Right kidney (tissue), 1 donor: ENCODE measurements at regions not wholly inside any gene's neighbourhood (a gene's known extent, or its start where the extent isn't known, plus 50 kb on each side); places are given as distances from the start of the nearest gene placed in this dataset.

Source experiments
- DNase-seq: peaks from one replicate; pipeline ENCODE4 v3.0.0-alpha.2; 2016

GRCh38 chr16:72266836-72267235 lies 94.9 kb upstream of the PMFBP1 start:
- DNase-seq = no peak

- no peak for DNase-seq
These were observed 92.8 kb upstream of the PMFBP1 start for GRCh38 chr16:72264771-72265170.

DNA sequence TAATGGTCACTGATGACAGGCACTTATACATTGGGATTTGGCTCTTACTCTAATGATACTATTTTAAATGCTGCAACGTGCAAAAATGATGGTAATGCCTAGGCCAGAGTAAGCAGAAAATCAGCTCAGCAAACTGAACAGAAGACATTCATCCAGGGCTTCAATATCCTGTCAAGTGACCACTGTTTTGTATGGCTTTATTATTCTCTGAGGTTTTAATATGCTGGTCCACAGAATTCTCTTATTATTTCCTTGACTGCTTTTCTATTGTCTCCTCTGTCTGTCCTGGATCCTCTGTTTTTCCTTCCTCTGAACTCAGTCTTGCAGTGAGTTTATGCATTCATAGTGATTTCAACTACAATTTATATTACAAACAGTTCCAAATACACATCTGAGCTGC lies 90.8 kb upstream of the PMFBP1 start:
- DNase-seq = no peak

GRCh38 chr16:72261127-72261526 lies 89.2 kb upstream of the PMFBP1 start:
- DNase-seq = no peak

- DNase-seq = no peak
These were observed 84.6 kb upstream of the PMFBP1 start for GRCh38 chr16:72256398-72257066.

- DNase-seq = no peak
These were observed 83.8 kb upstream of the PMFBP1 start for GRCh38 chr16:72255786-72256185.

GRCh38 chr16:72247821-72248253 lies 75.9 kb upstream of the PMFBP1 start:
- no peak for DNase-seq

GRCh38 chr16:72246423-72246822 lies 74.5 kb upstream of the PMFBP1 start:
- DNase-seq = no peak

- DNase-seq = no peak
These were observed 72.9 kb upstream of the PMFBP1 start for GRCh38 chr16:72244853-72245252.

GRCh38 chr16:72243621-72244020 lies 71.7 kb upstream of the PMFBP1 start:
- no peak for DNase-seq

- no peak for DNase-seq
These were observed 70.8 kb upstream of the PMFBP1 start for GRCh38 chr16:72242757-72243156.

DNA sequence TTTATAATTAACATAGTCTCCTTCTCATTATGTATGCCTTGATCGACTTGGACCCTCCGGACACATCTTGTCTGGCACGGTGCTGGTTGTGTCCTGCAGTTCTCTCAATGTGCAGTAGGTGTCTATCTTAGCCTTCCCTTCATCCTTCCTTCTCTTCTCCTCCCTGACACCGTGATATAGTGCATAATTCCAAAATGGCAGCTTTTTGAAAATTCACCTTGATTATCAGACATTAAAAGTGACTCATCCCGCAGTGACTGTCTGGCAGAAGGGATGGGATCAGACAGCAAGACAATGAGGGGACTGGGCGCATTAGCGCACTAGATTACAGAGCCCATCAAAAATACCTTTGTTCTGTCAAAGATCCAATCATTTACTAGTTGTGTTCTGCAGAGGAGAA lies 70.0 kb upstream of the PMFBP1 start:
- peak; percentile 19 for DNase-seq

GRCh38 chr16:72241008-72241407 lies 69.1 kb upstream of the PMFBP1 start:
- DNase-seq = no peak

DNA sequence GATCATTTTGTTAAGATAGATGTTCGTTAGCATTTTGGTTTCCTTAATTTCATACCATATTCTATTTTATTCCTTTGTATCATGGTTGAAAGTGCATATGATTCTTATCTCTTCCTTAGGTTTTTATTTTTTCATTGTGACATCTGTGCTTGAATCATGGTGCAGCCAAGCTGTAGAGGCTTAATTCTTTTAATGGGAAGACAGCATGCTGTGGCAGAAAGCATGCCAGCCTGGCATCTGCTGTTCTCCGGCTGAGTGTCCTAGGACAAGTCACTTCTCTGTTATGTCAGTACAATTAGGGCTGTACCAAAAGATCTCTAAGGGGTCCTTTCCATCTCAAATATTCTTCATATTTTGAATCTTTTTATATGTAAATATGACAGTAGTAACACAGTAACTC lies 68.5 kb upstream of the PMFBP1 start:
- no peak for DNase-seq

DNA sequence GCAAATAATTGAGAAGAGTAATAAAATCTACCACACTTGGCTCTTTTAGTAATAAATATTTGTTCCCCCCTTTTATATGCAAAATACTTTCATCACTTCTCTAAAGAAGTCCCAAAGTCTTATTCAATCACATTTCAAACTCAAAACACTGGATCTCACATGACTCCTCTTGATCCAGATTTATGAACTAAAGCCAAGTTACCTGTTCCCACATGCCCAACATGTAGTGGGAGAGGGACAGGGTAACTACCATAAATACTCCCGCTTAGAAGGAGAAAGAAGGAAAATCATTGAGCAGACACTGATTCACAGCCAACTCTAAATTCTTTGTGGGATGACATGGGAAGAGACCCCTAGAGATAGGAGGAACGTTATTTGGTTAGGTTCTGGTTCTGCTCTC lies 64.9 kb upstream of the PMFBP1 start:
- DNase-seq = no peak

GRCh38 chr16:72234387-72234786 lies 62.4 kb upstream of the PMFBP1 start:
- no peak for DNase-seq

GRCh38 chr16:72228014-72228413 lies 56.1 kb upstream of the PMFBP1 start:
- DNase-seq = no peak

DNA sequence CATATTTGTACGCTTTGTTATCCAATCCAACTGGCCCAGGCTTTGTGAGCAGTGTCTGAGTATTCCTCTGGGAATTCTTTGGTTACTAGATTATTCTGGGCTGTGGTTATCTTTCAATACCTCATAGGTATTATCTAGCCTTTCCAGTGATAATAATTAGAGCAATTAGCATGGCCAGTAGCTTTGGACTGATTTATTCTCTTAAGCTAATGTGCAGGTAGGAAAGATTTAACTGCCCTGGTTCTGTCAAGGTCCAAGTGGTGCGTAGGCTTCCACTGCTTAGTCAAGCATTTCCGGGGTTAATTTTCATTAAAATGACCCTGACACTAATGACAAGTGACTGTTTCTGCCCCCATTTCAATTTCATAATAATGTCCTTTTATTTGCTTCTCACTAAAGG lies 54.2 kb upstream of the PMFBP1 start:
- no peak for DNase-seq

DNA sequence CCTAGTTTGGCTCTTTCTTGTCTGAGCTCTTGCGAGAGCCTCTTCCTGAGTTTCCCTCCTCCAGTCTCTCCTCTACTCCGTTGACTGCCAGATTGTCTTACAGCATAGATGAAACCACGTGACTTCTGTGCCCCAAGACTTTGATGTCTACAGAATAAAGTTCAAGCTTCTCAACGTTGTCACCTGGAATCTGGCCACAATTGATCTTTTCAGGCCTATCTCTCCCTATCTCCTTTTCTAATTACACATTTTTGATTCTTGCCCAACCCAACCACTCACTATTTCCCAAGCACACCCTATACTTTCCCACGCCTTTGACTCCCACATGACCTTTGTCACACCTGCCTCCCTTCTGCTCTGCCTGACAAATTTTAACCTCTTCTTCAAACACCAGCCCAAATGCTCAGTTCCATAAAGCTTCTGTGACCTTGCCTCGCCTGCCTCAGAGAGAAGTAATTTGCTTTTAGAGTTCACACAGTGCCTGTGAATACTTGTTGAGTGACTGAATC lies 52.4 kb upstream of the PMFBP1 start:
- peak; percentile 3 for DNase-seq

DNA sequence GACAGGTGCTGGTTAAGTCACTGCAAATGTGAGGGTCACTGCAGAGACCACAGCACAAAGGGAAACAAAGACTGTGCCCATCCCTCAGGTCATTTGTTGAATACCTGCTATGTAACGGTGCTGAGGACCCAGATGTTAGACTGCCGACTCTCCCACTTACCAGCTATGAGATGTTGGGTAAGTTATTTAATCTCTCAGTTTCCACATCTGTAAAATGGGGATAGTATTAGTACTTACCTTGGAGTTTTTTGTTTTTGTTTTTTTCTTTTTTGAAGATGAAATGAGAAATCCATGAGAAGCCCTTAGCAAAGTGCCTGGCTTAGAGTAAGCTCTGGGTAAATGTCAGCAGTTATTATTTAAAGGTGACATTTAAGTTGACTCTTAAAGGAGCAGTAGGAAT lies 50.5 kb upstream of the PMFBP1 start:
- no peak for DNase-seq
